ENCODE measurements at regions not wholly inside any gene's neighbourhood (a gene's known extent, or its start where the extent isn't known, plus 50 kb on each side); places are given as distances from the start of the nearest gene placed in this dataset.

DNA sequence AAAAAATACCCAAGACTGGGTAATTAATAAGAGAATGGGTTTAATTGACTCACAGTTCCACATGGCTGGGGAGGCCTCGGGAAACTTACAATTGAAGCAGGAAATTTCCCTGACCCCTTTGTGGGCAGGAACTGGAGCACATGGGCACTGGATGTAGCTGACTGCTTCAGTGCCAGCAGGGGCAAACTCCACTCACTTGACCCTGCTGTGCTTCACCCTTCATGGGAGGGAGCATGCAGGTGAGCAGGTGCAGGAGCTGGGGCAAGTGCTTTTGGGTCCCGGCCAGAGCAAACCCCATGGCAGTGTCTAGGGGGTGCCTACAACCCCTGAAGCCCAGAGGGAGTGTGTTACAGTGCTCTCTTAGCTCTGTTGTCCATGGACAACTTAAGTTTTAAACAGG is 132.6 kb downstream of the AKR1D1 start:
- no peak overlapping the region for H2AFZ ChIP-seq (ENCODE audit: low read depth, low read length)
- no peak overlapping the region for H3K4me2 ChIP-seq (ENCODE audit: low read length)

DNA sequence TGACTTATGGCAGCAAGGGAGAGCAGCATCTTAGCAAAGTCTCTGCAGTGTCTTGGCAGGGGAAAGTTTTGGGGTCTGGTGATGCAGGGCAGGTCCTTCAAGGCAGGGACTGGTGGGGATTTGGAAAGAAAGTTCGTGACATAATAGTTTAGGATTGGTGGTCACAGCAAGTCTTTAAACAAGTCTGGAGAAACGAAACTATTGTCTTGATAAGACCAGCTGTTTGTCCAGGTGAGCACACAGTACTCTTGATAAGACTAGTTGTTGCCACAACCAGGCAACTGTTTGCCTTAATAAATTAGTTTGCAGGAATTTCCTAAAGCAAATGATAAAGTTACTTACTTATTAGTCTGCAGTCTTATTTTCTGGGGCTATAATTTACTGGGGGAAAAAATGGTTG is 136.1 kb downstream of the AKR1D1 start:
- Histone ChIP-seq H3K4me2 (ENCODE audit: low read length) (no peak overlapping the region), H3K4me3 (ENCODE audit: low read length) (no peak overlapping the region), H2AFZ (ENCODE audit: low read depth, low read length) (no peak overlapping the region), H3K9me3 (ENCODE audit: low read length) (no peaks in the 10 kb centered on the region), H3F3A (ENCODE audit: insufficient read depth, low read length, poor library complexity, severe bottlenecking) (no peaks in the 10 kb centered on the region), H3K9ac (ENCODE audit: low read length) (no peak overlapping the region), H3K79me2 (replicated peaks; ENCODE audit: insufficient read depth, low read length) (no peaks in the 10 kb centered on the region), H4K20me1 (ENCODE audit: insufficient read depth) (no peaks in the 10 kb centered on the region), H3K27me3 (ENCODE audit: insufficient read depth, low read depth, low read length) (no peaks in the 10 kb centered on the region), H3K9me2 (ENCODE audit: insufficient read depth, low read length) (no peaks in the 10 kb centered on the region), H3K27ac (ENCODE audit: low read length) (no peak overlapping the region), H3K36me3 (ENCODE audit: insufficient read depth, low read length) (no peaks in the 10 kb centered on the region)
- TF ChIP-seq, protein P1, sequence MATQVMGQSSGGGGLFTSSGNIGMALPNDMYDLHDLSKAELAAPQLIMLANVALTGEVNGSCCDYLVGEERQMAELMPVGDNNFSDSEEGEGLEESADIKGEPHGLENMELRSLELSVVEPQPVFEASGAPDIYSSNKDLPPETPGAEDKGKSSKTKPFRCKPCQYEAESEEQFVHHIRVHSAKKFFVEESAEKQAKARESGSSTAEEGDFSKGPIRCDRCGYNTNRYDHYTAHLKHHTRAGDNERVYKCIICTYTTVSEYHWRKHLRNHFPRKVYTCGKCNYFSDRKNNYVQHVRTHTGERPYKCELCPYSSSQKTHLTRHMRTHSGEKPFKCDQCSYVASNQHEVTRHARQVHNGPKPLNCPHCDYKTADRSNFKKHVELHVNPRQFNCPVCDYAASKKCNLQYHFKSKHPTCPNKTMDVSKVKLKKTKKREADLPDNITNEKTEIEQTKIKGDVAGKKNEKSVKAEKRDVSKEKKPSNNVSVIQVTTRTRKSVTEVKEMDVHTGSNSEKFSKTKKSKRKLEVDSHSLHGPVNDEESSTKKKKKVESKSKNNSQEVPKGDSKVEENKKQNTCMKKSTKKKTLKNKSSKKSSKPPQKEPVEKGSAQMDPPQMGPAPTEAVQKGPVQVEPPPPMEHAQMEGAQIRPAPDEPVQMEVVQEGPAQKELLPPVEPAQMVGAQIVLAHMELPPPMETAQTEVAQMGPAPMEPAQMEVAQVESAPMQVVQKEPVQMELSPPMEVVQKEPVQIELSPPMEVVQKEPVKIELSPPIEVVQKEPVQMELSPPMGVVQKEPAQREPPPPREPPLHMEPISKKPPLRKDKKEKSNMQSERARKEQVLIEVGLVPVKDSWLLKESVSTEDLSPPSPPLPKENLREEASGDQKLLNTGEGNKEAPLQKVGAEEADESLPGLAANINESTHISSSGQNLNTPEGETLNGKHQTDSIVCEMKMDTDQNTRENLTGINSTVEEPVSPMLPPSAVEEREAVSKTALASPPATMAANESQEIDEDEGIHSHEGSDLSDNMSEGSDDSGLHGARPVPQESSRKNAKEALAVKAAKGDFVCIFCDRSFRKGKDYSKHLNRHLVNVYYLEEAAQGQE (IDR thresholded peaks at IDR 0.05; ENCODE audit: borderline replicate concordance): no peak
- TF ChIP-seq POLR2AphosphoS5 (IDR thresholded peaks at IDR 0.05) (no peak), SMC3 (conservative IDR thresholded peaks at IDR 0.05; ENCODE audit: poor library complexity) (no peak), MXI1 (conservative IDR thresholded peaks at IDR 0.05; ENCODE audit: poor library complexity, severe bottlenecking) (no peak), RAD21 (conservative IDR thresholded peaks at IDR 0.05) (no peak)

More for the DNA sequence above, 132.6 kb downstream of the AKR1D1 start:
- Histone ChIP-seq H3K9me3 (ENCODE audit: low read length) (no peaks in the 10 kb centered on the region), H3K9ac (ENCODE audit: low read length) (no peak overlapping the region), H3F3A (ENCODE audit: insufficient read depth, low read length, poor library complexity, severe bottlenecking) (no peaks in the 10 kb centered on the region), H4K20me1 (ENCODE audit: insufficient read depth) (no peaks in the 10 kb centered on the region), H3K36me3 (ENCODE audit: insufficient read depth, low read length) (no peaks in the 10 kb centered on the region), H3K79me2 (replicated peaks; ENCODE audit: insufficient read depth, low read length) (no peaks in the 10 kb centered on the region), H3K9me2 (ENCODE audit: insufficient read depth, low read length) (no peaks in the 10 kb centered on the region), H3K4me3 (ENCODE audit: low read length) (no peak overlapping the region), H3K27me3 (ENCODE audit: insufficient read depth, low read depth, low read length) (no peaks in the 10 kb centered on the region), H3K27ac (ENCODE audit: low read length) (no peak overlapping the region)
- TF ChIP-seq EP300 (conservative IDR thresholded peaks at IDR 0.05; ENCODE audit: poor library complexity, severe bottlenecking) (no peak), RAD21 (conservative IDR thresholded peaks at IDR 0.05) (no peak), SMC3 (conservative IDR thresholded peaks at IDR 0.05; ENCODE audit: poor library complexity) (no peak), MXI1 (conservative IDR thresholded peaks at IDR 0.05; ENCODE audit: poor library complexity, severe bottlenecking) (no peak), EZH2 (IDR thresholded peaks at IDR 0.05; ENCODE audit: borderline replicate concordance, insufficient read depth, low read length, poor library complexity, severe bottlenecking) (no peak), POLR2AphosphoS5 (IDR thresholded peaks at IDR 0.05) (no peak), TAF1 (IDR thresholded peaks at IDR 0.05; ENCODE audit: low read depth) (no peak)
- TF ChIP-seq, protein P1 (IDR thresholded peaks at IDR 0.05; ENCODE audit: borderline replicate concordance): no peak
- TF ChIP-seq, protein P2, sequence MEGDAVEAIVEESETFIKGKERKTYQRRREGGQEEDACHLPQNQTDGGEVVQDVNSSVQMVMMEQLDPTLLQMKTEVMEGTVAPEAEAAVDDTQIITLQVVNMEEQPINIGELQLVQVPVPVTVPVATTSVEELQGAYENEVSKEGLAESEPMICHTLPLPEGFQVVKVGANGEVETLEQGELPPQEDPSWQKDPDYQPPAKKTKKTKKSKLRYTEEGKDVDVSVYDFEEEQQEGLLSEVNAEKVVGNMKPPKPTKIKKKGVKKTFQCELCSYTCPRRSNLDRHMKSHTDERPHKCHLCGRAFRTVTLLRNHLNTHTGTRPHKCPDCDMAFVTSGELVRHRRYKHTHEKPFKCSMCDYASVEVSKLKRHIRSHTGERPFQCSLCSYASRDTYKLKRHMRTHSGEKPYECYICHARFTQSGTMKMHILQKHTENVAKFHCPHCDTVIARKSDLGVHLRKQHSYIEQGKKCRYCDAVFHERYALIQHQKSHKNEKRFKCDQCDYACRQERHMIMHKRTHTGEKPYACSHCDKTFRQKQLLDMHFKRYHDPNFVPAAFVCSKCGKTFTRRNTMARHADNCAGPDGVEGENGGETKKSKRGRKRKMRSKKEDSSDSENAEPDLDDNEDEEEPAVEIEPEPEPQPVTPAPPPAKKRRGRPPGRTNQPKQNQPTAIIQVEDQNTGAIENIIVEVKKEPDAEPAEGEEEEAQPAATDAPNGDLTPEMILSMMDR (IDR thresholded peaks at IDR 0.05; ENCODE audit: poor library complexity, severe bottlenecking): no peak

Measured in neural cell (in vitro differentiated cells).